Stomach (tissue), 4 donors: ENCODE measurements at regions not wholly inside any gene's neighbourhood (a gene's known extent, or its start where the extent isn't known, plus 50 kb on each side); places are given as distances from the start of the nearest gene placed in this dataset.

ENCODE experiments used
- POLR2A ChIP-seq, 4 donors: fragments of 450-650 bp; IDR thresholded peaks; one replicate each; pipeline ENCODE4 v1.6.1; 2016; ENCODE audit warnings: antibody characterized with exemption in 4 of 4, control low read depth in 2 of 4, mild to moderate bottlenecking in 1 of 4, moderate library complexity in 1 of 4
- POLR2AphosphoS5 ChIP-seq, 3 donors: sonication (generic); formaldehyde crosslinking; IDR thresholded peaks; one replicate each; pipeline ENCODE4 v1.6.1; 2016; ENCODE audit warnings: antibody characterized with exemption in 3 of 3

- no peak for TF ChIP-seq POLR2AphosphoS5 (IDR thresholded peaks at IDR 0.05)
- TF ChIP-seq POLR2A (IDR thresholded peaks at IDR 0.05), result no peak
Measured at GRCh38 chr12:69168828-69169227, 70.5 kb upstream of the CPSF6 start.
